ENCODE measurements at regions not wholly inside any gene's neighbourhood (a gene's known extent, or its start where the extent isn't known, plus 50 kb on each side); places are given as distances from the start of the nearest gene placed in this dataset.

- TF ChIP-seq CTCF (conservative IDR thresholded peaks at IDR 0.05) (no peak), EZH2 (IDR thresholded peaks at IDR 0.05; ENCODE audit: low read depth) (no peak)
These were observed 1355.1 kb upstream of the SLC39A10 start for GRCh38 chr2:194301946-194302345.

Measured in PC-9 (cell line).